ENCODE measurements at regions not wholly inside any gene's neighbourhood (a gene's known extent, or its start where the extent isn't known, plus 50 kb on each side); places are given as distances from the start of the nearest gene placed in this dataset.

DNA sequence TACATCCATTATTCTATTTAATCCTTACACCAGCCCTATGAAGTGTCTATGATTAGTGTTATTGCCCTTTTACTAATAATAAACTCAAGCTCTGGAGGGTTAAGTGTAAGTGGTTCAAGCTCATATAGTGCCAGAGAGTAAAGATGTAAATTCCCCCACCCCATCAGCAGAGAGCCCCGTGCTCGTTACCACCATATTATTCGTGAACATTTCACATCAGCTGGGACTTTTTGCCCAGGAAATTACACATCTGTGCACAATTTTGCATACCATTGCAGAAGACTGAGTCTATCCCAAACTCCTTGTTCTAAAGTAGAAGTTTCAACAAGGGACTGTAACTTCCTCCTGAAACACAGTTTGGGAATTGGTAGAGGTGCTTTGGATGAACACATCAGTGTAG is 220.1 kb downstream of the BCAS1 start:
- ChIA-PET CTCF (no interaction called here), POLR2A (ENCODE audit: unreplicated experiment) (no interaction called here)
- no peaks in the 10 kb centered on the region; the same call in 1 of the 2 replicates for H3K9me1 ChIP-seq (ENCODE audit: insufficient read depth, low read length)

More for the DNA sequence above, 220.1 kb downstream of the BCAS1 start:
- Histone ChIP-seq H2BK20ac (ENCODE audit: low read depth, low read length) (no peak overlapping the region), H3K4me2 (ENCODE audit: low read depth, low read length) (no peak overlapping the region), H2AK9ac (replicated peaks; ENCODE audit: low read depth, low read length, poor library complexity) (no peak overlapping the region), H2BK15ac (ENCODE audit: low read depth, low read length) (no peak overlapping the region), H3K9ac (ENCODE audit: low read depth, low read length) (no peak overlapping the region), H4K5ac (ENCODE audit: low read depth, low read length) (no peak overlapping the region), H2BK120ac (ENCODE audit: low read depth, low read length) (no peak overlapping the region), H4K91ac (ENCODE audit: insufficient read depth, low read depth, low read length) (no peak overlapping the region), H3K27me3 (ENCODE audit: control insufficient read depth, insufficient read depth, low read length) (no peaks in the 10 kb centered on the region), H3K23ac (ENCODE audit: low read depth, low read length) (no peak overlapping the region), H3K56ac (ENCODE audit: extremely low read depth, insufficient read depth, low read length) (no peak overlapping the region), H3K79me1 (ENCODE audit: low read depth in 1 of 2, low read length in 2 of 2) (no peaks in the 10 kb centered on the region), H2BK5ac (ENCODE audit: low read depth, low read length, poor library complexity, severe bottlenecking) (no peak overlapping the region), H3K9me3 (ENCODE audit: control insufficient read depth, insufficient read depth, low read length) (no peaks in the 10 kb centered on the region), H3K36me3 (ENCODE audit: control insufficient read depth, insufficient read depth, low read length) (no peaks in the 10 kb centered on the region), H4K8ac (ENCODE audit: low read depth in 2 of 2, low read length in 2 of 2) (no peak overlapping the region), H3K14ac (replicated peaks; ENCODE audit: low read depth, low read length) (no peak overlapping the region; the same call in 1 of the 2 replicates), H3K4me3 (ENCODE audit: insufficient read depth, low read depth, low read length) (no peak overlapping the region), H3K27ac (ENCODE audit: insufficient read depth, low read length) (no peak overlapping the region), H4K20me1 (ENCODE audit: insufficient read depth, low read length) (no peaks in the 10 kb centered on the region), H3K4ac (ENCODE audit: low read depth, low read length) (no peak overlapping the region), H3K4me1 (ENCODE audit: control insufficient read depth, insufficient read depth, low read length) (no peaks in the 10 kb centered on the region), H2AFZ (replicated peaks; ENCODE audit: low read length, poor library complexity) (no peak overlapping the region), H2AK5ac (ENCODE audit: low read depth, low read length) (no peak overlapping the region), H3K18ac (ENCODE audit: low read depth, low read length) (no peak overlapping the region)
- dilution Hi-C loops (cut with HindIII; ENCODE audit: low sequenced_read_pairs, unreplicated experiment) (no loop called here), intact Hi-C loops (cut with micrococcal nuclease) (no loop called here), in situ Hi-C loops (cut with MboI; ENCODE audit: low sequenced_read_pairs) (no loop called here)
- no peak for DNase-seq
- ATAC-seq (ENCODE audit: low read depth): no peak
- no TSS peak for BruUV-seq (replicated peaks)
- WGBS, 2 experiments (ENCODE audit: extremely low coverage in 2 of 2, insufficient read length in 1 of 2): no CpG with 5 or more reads among the region's 3 CpGs
- TF ChIP-seq ELK1 (IDR thresholded peaks at IDR 0.05; ENCODE audit: borderline replicate concordance, low read depth, low read length) (no peak), POLR2A (IDR thresholded peaks at IDR 0.05; ENCODE audit: low read depth, low read length) (no peak), MAFK (IDR thresholded peaks at IDR 0.05; ENCODE audit: low read depth, low read length) (no peak)

Data from IMR-90 (cell line).